Peyer's patch (tissue), 4 donors: ENCODE measurements at regions not wholly inside any gene's neighbourhood (a gene's known extent, or its start where the extent isn't known, plus 50 kb on each side); places are given as distances from the start of the nearest gene placed in this dataset.

Source experiments
- CTCF ChIP-seq, 6 experiments: fragments of 450-650 bp in 4 of 6; fragments of 200-600 bp in 2 of 6; sonication (generic) in 1 of 6; IDR thresholded peaks; one replicate each; pipeline ENCODE4 v1.5.1; 2017 to 2019; ENCODE audit warnings: antibody characterized with exemption in 6 of 6, mild to moderate bottlenecking in 3 of 6, moderate library complexity in 1 of 6
- POLR2A ChIP-seq, 2 donors: fragments of 450-650 bp; IDR thresholded peaks; one replicate each; pipeline ENCODE4 v1.5.1; 2017; ENCODE audit warnings: antibody characterized with exemption in 2 of 2, mild to moderate bottlenecking in 2 of 2, moderate library complexity in 2 of 2

- TF ChIP-seq CTCF (IDR thresholded peaks at IDR 0.05), result no peak
- TF ChIP-seq POLR2A (IDR thresholded peaks at IDR 0.05), result no peak
Observed at GRCh38 chr14:71597287-71597920, 334.8 kb upstream of the RGS6 start.
